22Rv1 (cell line): ENCODE measurements at regions not wholly inside any gene's neighbourhood (a gene's known extent, or its start where the extent isn't known, plus 50 kb on each side); places are given as distances from the start of the nearest gene placed in this dataset.

Experiments
- ZFX ChIP-seq: fragments of 450-650 bp; IDR thresholded peaks from 2 replicates; pipeline ENCODE4 v1.6.1; 2017; ENCODE audit warnings: antibody characterized with exemption, borderline replicate concordance
- TF ChIP-seq, protein P1 (sequence below): fragments of 450-650 bp; IDR thresholded peaks from 2 replicates; pipeline ENCODE4 v1.5.1; 2017; ENCODE audit warnings: mild to moderate bottlenecking

GRCh38 chr5:8288334-8288733 lies 419.4 kb downstream of the MTRR start:
- TF ChIP-seq, protein P1, sequence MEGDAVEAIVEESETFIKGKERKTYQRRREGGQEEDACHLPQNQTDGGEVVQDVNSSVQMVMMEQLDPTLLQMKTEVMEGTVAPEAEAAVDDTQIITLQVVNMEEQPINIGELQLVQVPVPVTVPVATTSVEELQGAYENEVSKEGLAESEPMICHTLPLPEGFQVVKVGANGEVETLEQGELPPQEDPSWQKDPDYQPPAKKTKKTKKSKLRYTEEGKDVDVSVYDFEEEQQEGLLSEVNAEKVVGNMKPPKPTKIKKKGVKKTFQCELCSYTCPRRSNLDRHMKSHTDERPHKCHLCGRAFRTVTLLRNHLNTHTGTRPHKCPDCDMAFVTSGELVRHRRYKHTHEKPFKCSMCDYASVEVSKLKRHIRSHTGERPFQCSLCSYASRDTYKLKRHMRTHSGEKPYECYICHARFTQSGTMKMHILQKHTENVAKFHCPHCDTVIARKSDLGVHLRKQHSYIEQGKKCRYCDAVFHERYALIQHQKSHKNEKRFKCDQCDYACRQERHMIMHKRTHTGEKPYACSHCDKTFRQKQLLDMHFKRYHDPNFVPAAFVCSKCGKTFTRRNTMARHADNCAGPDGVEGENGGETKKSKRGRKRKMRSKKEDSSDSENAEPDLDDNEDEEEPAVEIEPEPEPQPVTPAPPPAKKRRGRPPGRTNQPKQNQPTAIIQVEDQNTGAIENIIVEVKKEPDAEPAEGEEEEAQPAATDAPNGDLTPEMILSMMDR: no peak
- no peak for TF ChIP-seq ZFX
